Mammary epithelial cell (primary cell): ENCODE measurements at regions not wholly inside any gene's neighbourhood (a gene's known extent, or its start where the extent isn't known, plus 50 kb on each side); places are given as distances from the start of the nearest gene placed in this dataset.

ENCODE experiments used
- EZH2 ChIP-seq: IDR thresholded peaks from 2 replicates; pipeline ENCODE4 v1.6.1; 2012; ENCODE audit warnings: low read length, inconsistent platforms, borderline replicate concordance
- TF ChIP-seq, protein P1 (sequence below), 2 donors: IDR thresholded peaks in 1 of 2; conservative IDR thresholded peaks in 1 of 2; 2 replicates each; pipeline ENCODE4 v1.5.1; 2011 to 2012; ENCODE audit warnings: inconsistent platforms in 2 of 2, low read length in 2 of 2, mild to moderate bottlenecking in 2 of 2, control low read depth in 1 of 2, low read depth in 1 of 2; ENCODE audit not compliant: insufficient read depth in 1 of 2; ENCODE audit errors: extremely low read depth in 1 of 2

DNA sequence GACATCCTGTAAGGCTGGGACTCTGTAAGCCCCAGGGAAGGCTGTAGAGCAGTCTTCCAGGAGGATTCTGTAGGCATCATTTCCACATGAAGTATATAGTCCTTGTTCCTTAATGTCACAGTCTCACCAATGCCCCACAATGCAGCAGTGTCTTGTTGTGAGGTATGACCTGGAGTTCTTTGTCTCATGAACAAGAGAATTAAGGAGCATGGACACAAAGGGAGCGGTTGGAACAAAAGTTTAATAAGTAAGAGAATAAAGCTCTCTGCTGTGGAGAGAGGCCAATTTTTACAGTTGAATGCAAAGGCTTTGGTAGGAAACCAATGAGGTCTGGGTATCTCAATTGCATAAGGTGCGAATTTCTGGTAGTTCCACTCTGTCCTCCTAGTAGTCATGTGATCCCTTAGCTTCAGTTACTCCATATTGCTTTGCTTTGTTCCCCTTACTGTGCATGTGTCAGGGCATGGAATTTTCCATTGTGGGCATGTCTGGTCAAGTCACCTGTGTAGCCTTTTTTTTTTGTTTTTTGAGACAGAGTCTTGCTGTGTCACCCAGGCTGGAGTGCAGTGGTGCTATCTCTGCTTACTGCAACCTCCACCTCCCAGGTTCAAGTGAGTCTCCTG, 124.3 kb upstream of the TMTC4 start:
- TF ChIP-seq, protein P1, sequence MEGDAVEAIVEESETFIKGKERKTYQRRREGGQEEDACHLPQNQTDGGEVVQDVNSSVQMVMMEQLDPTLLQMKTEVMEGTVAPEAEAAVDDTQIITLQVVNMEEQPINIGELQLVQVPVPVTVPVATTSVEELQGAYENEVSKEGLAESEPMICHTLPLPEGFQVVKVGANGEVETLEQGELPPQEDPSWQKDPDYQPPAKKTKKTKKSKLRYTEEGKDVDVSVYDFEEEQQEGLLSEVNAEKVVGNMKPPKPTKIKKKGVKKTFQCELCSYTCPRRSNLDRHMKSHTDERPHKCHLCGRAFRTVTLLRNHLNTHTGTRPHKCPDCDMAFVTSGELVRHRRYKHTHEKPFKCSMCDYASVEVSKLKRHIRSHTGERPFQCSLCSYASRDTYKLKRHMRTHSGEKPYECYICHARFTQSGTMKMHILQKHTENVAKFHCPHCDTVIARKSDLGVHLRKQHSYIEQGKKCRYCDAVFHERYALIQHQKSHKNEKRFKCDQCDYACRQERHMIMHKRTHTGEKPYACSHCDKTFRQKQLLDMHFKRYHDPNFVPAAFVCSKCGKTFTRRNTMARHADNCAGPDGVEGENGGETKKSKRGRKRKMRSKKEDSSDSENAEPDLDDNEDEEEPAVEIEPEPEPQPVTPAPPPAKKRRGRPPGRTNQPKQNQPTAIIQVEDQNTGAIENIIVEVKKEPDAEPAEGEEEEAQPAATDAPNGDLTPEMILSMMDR (conservative IDR thresholded peaks at IDR 0.05 in 1 of 2, IDR thresholded peaks at IDR 0.05 in 1 of 2; ENCODE audit: extremely low read depth in 1 of 2, insufficient read depth in 1 of 2, low read depth in 1 of 2, low read length in 2 of 2) = no peak
- TF ChIP-seq EZH2 = no peak
